IPS-18a (cell line): ENCODE measurements at regions not wholly inside any gene's neighbourhood (a gene's known extent, or its start where the extent isn't known, plus 50 kb on each side); places are given as distances from the start of the nearest gene placed in this dataset.

ENCODE experiments used
- H3K27ac ChIP-seq: one replicate; pipeline ENCODE4 v1.5.1; 2013; ENCODE audit warnings: low read length
- H3K27me3 ChIP-seq: one replicate; pipeline ENCODE4 v1.6.1; 2013; ENCODE audit warnings: mild to moderate bottlenecking, low read length; ENCODE audit not compliant: control insufficient read depth, insufficient read depth
- H3K36me3 ChIP-seq: one replicate; pipeline ENCODE4 v1.6.1; 2013; ENCODE audit warnings: low read depth, low read length; ENCODE audit not compliant: control insufficient read depth
- H3K4me1 ChIP-seq: one replicate; pipeline ENCODE4 v1.6.1; 2013; ENCODE audit warnings: low read depth, low read length; ENCODE audit not compliant: control insufficient read depth
- H3K4me3 ChIP-seq: one replicate; pipeline ENCODE4 v1.5.1; 2013; ENCODE audit warnings: low read length
- H3K9ac ChIP-seq: one replicate; pipeline ENCODE4 v1.6.1; 2013; ENCODE audit warnings: mild to moderate bottlenecking, low read length, moderate library complexity
- H3K9me3 ChIP-seq: one replicate; pipeline ENCODE4 v1.6.1; 2013; ENCODE audit warnings: low read depth, low read length; ENCODE audit not compliant: control insufficient read depth

GRCh38 chr4:157934151-157934550 lies 238.7 kb downstream of the GASK1B start:
- no peaks in the 10 kb centered on the region for H3K4me1 ChIP-seq
- H3K27ac ChIP-seq = no peak overlapping the region
- no peak overlapping the region for H3K9ac ChIP-seq
- no peaks in the 10 kb centered on the region for H3K36me3 ChIP-seq
- H3K9me3 ChIP-seq = no peaks in the 10 kb centered on the region
- H3K4me3 ChIP-seq = no peak overlapping the region
- H3K27me3 ChIP-seq = no peaks in the 10 kb centered on the region

- H3K9ac ChIP-seq = no peak overlapping the region
- no peak overlapping the region for H3K4me3 ChIP-seq
- H3K36me3 ChIP-seq = no peaks in the 10 kb centered on the region
- no peaks in the 10 kb centered on the region for H3K4me1 ChIP-seq
- H3K27ac ChIP-seq = no peak overlapping the region
- no peaks in the 10 kb centered on the region for H3K27me3 ChIP-seq
- no peaks in the 10 kb centered on the region for H3K9me3 ChIP-seq
These were observed 239.9 kb downstream of the GASK1B start for GRCh38 chr4:157932936-157933335.

GRCh38 chr4:157929486-157929885 lies 243.3 kb downstream of the GASK1B start:
- H3K9ac ChIP-seq = no peak overlapping the region
- H3K27ac ChIP-seq = no peak overlapping the region
- no peaks in the 10 kb centered on the region for H3K36me3 ChIP-seq
- H3K4me1 ChIP-seq = no peaks in the 10 kb centered on the region
- H3K27me3 ChIP-seq = no peaks in the 10 kb centered on the region
- no peak overlapping the region for H3K4me3 ChIP-seq
- H3K9me3 ChIP-seq = no peaks in the 10 kb centered on the region

GRCh38 chr4:157918036-157918832 lies 254.6 kb downstream of the GASK1B start:
- Histone ChIP-seq H3K27me3 (no peaks in the 10 kb centered on the region), H3K9me3 (no peaks in the 10 kb centered on the region), H3K27ac (no peak overlapping the region), H3K4me3 (no peak overlapping the region), H3K4me1 (no peaks in the 10 kb centered on the region), H3K9ac (no peak overlapping the region), H3K36me3 (no peaks in the 10 kb centered on the region)

- Histone ChIP-seq H3K36me3 (no peaks in the 10 kb centered on the region), H3K9me3 (no peaks in the 10 kb centered on the region), H3K27me3 (no peaks in the 10 kb centered on the region), H3K4me1 (no peaks in the 10 kb centered on the region), H3K4me3 (no peak overlapping the region), H3K27ac (no peak overlapping the region), H3K9ac (no peak overlapping the region)
These were observed 260.6 kb downstream of the GASK1B start for GRCh38 chr4:157912212-157912611.

- Histone ChIP-seq H3K27ac (no peak overlapping the region), H3K4me1 (no peaks in the 10 kb centered on the region), H3K36me3 (no peaks in the 10 kb centered on the region), H3K9me3 (no peaks in the 10 kb centered on the region), H3K4me3 (no peak overlapping the region), H3K9ac (no peak overlapping the region), H3K27me3 (no peaks in the 10 kb centered on the region)
These were observed 261.2 kb downstream of the GASK1B start for GRCh38 chr4:157911662-157912061.

GRCh38 chr4:157908691-157909090 lies 264.1 kb downstream of the GASK1B start:
- Histone ChIP-seq H3K9me3 (no peaks in the 10 kb centered on the region), H3K9ac (no peak overlapping the region), H3K36me3 (no peaks in the 10 kb centered on the region), H3K4me3 (no peak overlapping the region), H3K27me3 (no peaks in the 10 kb centered on the region), H3K4me1 (no peaks in the 10 kb centered on the region), H3K27ac (no peak overlapping the region)

GRCh38 chr4:157908031-157908430 lies 264.8 kb downstream of the GASK1B start:
- no peaks in the 10 kb centered on the region for H3K36me3 ChIP-seq
- H3K9ac ChIP-seq = no peak overlapping the region
- H3K27me3 ChIP-seq = no peaks in the 10 kb centered on the region
- H3K4me1 ChIP-seq = no peaks in the 10 kb centered on the region
- H3K9me3 ChIP-seq = no peaks in the 10 kb centered on the region
- no peak overlapping the region for H3K27ac ChIP-seq
- H3K4me3 ChIP-seq = no peak overlapping the region

- Histone ChIP-seq H3K4me3 (no peak overlapping the region), H3K36me3 (no peaks in the 10 kb centered on the region), H3K9me3 (no peaks in the 10 kb centered on the region), H3K4me1 (no peaks in the 10 kb centered on the region), H3K27ac (no peak overlapping the region), H3K27me3 (no peaks in the 10 kb centered on the region), H3K9ac (no peak overlapping the region)
These were observed 265.4 kb downstream of the GASK1B start for GRCh38 chr4:157907226-157907946.

- H3K4me1 ChIP-seq = peaks cover 17% of the 10 kb centered on the region
- H3K9me3 ChIP-seq = no peaks in the 10 kb centered on the region
- no peaks in the 10 kb centered on the region for H3K36me3 ChIP-seq
These were observed 273.8 kb downstream of the GASK1B start for GRCh38 chr4:157898836-157899605.

GRCh38 chr4:157897855-157898370 lies 274.9 kb downstream of the GASK1B start:
- Histone ChIP-seq H3K36me3 (no peaks in the 10 kb centered on the region), H3K9me3 (no peaks in the 10 kb centered on the region), H3K27me3 (no peaks in the 10 kb centered on the region), H3K27ac (no peak overlapping the region), H3K4me3 (no peak overlapping the region), H3K4me1 (peaks cover 17% of the 10 kb centered on the region), H3K9ac (no peak overlapping the region)

More at GRCh38 chr4:157898836-157899605, 273.8 kb downstream of the GASK1B start:
- Histone ChIP-seq H3K9ac (no peak overlapping the region), H3K27ac (no peak overlapping the region), H3K27me3 (no peaks in the 10 kb centered on the region), H3K4me3 (no peak overlapping the region)
